B cell (primary cell): ENCODE measurements at regions not wholly inside any gene's neighbourhood (a gene's known extent, or its start where the extent isn't known, plus 50 kb on each side); places are given as distances from the start of the nearest gene placed in this dataset.
"Not testable (repeated sequence)": the region's sequence is repeated elsewhere in the genome, so short reads cannot be mapped to it uniquely, and the experiment has no call there.

Source experiments
- ATAC-seq: fragments of 200-7000 bp; cut with Tn5 transposase; one replicate; pipeline ENCODE4 v1.10.0; 2021; ENCODE audit warnings: low read depth, mild to moderate bottlenecking, moderate number of reproducible peaks, moderate library complexity
- CTCF ChIA-PET: fragments of 350-600 bp; sonication (Branson Sonifier 250); formaldehyde crosslinking; loops from one replicate; lab custom pipeline; 2021; ENCODE audit warnings: antibody characterized with exemption, inconsistent platforms; lab: Charles Lee
- POLR2A ChIA-PET: fragments of 350-600 bp; sonication (Branson Sonifier 250); formaldehyde crosslinking; loops from one replicate; lab custom pipeline; 2021; ENCODE audit warnings: antibody characterized with exemption; lab: Charles Lee
- DNase-seq: peaks from one replicate; pipeline ENCODE4 v3.0.0; 2013
- H2AFZ ChIP-seq: 2 replicates; pipeline ENCODE4 v1.6.1; 2012; ENCODE audit warnings: mild to moderate bottlenecking, low read depth, low read length; ENCODE audit not compliant: insufficient read depth, poor library complexity, severe bottlenecking
- H3K27ac ChIP-seq, 2 donors: 1 replicate in 1 of 2; 2 replicates in 1 of 2; pipeline ENCODE4 v1.5.1; 2012 to 2013; ENCODE audit warnings: low read length in 2 of 2, mild to moderate bottlenecking in 2 of 2, moderate library complexity in 1 of 2
- H3K27me3 ChIP-seq, 4 experiments: fragments of 200-600 bp in 1 of 4; sonication (generic) in 1 of 4; replicated peaks in 1 of 4; 1 replicate in 2 of 4; 2 replicates in 2 of 4; pipeline versions ENCODE4 v1.6.1 to v1.7.0; 2013 to 2016; ENCODE audit warnings: low read length in 3 of 4, mild to moderate bottlenecking in 2 of 4, mixed read lengths in 1 of 4, moderate library complexity in 1 of 4; ENCODE audit not compliant: insufficient read depth in 4 of 4, control insufficient read depth in 3 of 4; ENCODE audit errors: control extremely low read depth in 1 of 4
- H3K36me3 ChIP-seq, 2 experiments: replicated peaks in 1 of 2; 1 replicate in 1 of 2; 2 replicates in 1 of 2; pipeline versions ENCODE4 v1.6.1 to v1.7.1; 2013; ENCODE audit warnings: low read length in 1 of 2; ENCODE audit not compliant: insufficient read depth in 2 of 2, control insufficient read depth in 1 of 2; ENCODE audit errors: control extremely low read depth in 1 of 2, extremely low read depth in 1 of 2
- H3K4me1 ChIP-seq, 2 donors: fragments of 200-600 bp in 1 of 2; sonication (generic) in 1 of 2; 1 replicate in 1 of 2; 2 replicates in 1 of 2; pipeline versions ENCODE4 v1.5.1 to v1.6.1; 2013 to 2017; ENCODE audit warnings: low read length in 2 of 2; ENCODE audit not compliant: control insufficient read depth in 2 of 2, insufficient read depth in 2 of 2
- H3K4me2 ChIP-seq: replicated peaks from 2 replicates; pipeline ENCODE3; 2012; ENCODE audit warnings: mild to moderate bottlenecking, low read depth, low read length; ENCODE audit not compliant: poor library complexity, severe bottlenecking
- H3K4me3 ChIP-seq, 5 experiments: fragments of 200-600 bp in 1 of 5; sonication (generic) in 1 of 5; 1 replicate in 3 of 5; 2 replicates in 2 of 5; pipeline versions ENCODE4 v1.5.1 to v1.7.0; 2011 to 2016; ENCODE audit warnings: low read length in 4 of 5, mild to moderate bottlenecking in 4 of 5, low read depth in 2 of 5, control low read depth in 1 of 5, moderate library complexity in 1 of 5; ENCODE audit not compliant: insufficient read depth in 1 of 5; ENCODE audit errors: control extremely low read depth in 1 of 5, extremely low read depth in 1 of 5
- H3K79me2 ChIP-seq: fragments of 200-600 bp; sonication (generic); one replicate; pipeline ENCODE4 v1.6.0; 2016; ENCODE audit warnings: low read length; ENCODE audit not compliant: control insufficient read depth, insufficient read depth
- H3K9ac ChIP-seq: fragments of 200-600 bp; sonication (generic); 2 replicates; pipeline ENCODE4 v1.6.1; 2017; ENCODE audit warnings: mild to moderate bottlenecking, low read length, moderate library complexity
- H3K9me3 ChIP-seq, 3 donors: one replicate each; pipeline versions ENCODE4 v1.6.1 to v1.7.1; 2013; ENCODE audit warnings: low read length in 2 of 3; ENCODE audit not compliant: control insufficient read depth in 2 of 3, insufficient read depth in 1 of 3; ENCODE audit errors: control extremely low read depth in 1 of 3
- H4K20me1 ChIP-seq: 2 replicates; pipeline ENCODE4 v1.6.0; 2012; ENCODE audit warnings: mild to moderate bottlenecking, low read length; ENCODE audit not compliant: insufficient read depth, control insufficient read depth, poor library complexity, severe bottlenecking
- H3K27ac Mint-ChIP-seq: one replicate; pipeline ENCODE4 v1.8.0; 2021; ENCODE audit warnings: mixed read lengths
- H3K27me3 Mint-ChIP-seq: one replicate; pipeline ENCODE4 v1.8.0; 2021; ENCODE audit warnings: mixed read lengths
- H3K4me1 Mint-ChIP-seq: one replicate; pipeline ENCODE4 v1.8.0; 2021; ENCODE audit warnings: mixed read lengths
- H3K4me3 Mint-ChIP-seq: one replicate; pipeline ENCODE4 v1.8.0; 2021; ENCODE audit warnings: mixed read lengths
- H3K9me3 Mint-ChIP-seq: one replicate; pipeline ENCODE4 v1.8.0; 2022; ENCODE audit warnings: mixed read lengths; ENCODE audit not compliant: insufficient read depth
- CTCF ChIP-seq: fragments of 200-600 bp; IDR thresholded peaks from one replicate; pipeline ENCODE4 v1.8.0; 2022; ENCODE audit warnings: antibody characterized with exemption, mild to moderate bottlenecking
- EZH2 ChIP-seq: IDR thresholded peaks from 2 replicates; pipeline ENCODE4 v1.6.1; 2012; ENCODE audit warnings: borderline replicate concordance, low read depth, mild to moderate bottlenecking, moderate library complexity, low read length; ENCODE audit not compliant: insufficient read depth, poor library complexity, severe bottlenecking
- WGBS: methylation state at CpG from one replicate; pipeline ENCODE4 v1.1.5; 2013; ENCODE audit warnings: missing lambda C conversion rate; ENCODE audit not compliant: insufficient coverage; 5-methylcytosine and 5-hydroxymethylcytosine counted together
- intact Hi-C: fragments of 100-400 bp; cut with micrococcal nuclease; formaldehyde crosslinking; loops from one replicate; pipeline ENCODE4 v1.10.0; 2022

DNA sequence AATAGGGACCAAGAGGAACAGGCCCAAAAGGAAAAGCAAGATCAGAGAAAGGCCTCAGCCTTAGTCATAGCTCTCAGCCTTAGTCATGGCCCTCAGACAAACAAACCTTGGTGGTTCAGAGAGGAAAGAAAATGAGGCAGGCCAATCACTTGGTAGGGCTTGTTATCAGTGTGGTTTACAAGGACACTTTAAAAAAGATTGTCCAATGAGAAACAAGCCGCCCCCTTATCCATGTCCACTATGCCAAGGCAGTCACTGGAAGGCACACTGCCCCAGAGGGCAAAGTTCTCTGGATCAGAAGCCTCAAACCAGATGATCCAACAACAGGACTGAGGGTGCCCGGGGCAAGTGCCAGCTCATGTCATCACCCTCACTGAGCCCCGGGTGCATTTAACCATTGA lies 121.0 kb upstream of the CRY1 start:
- WGBS, result 44% methylated on average over 3 of the region's 3 CpGs
- H3K9ac ChIP-seq, H3K79me2 ChIP-seq, CTCF ChIA-PET, H3K27me3 Mint-ChIP-seq, H3K36me3 ChIP-seq, H3K4me2 ChIP-seq, DNase-seq, H3K4me1 ChIP-seq, H3K9me3 ChIP-seq, ATAC-seq, H2AFZ ChIP-seq, H3K4me3 Mint-ChIP-seq, H3K4me3 ChIP-seq, H4K20me1 ChIP-seq, POLR2A ChIA-PET, H3K4me1 Mint-ChIP-seq, intact Hi-C loops, H3K27ac ChIP-seq, H3K27me3 ChIP-seq, H3K27ac Mint-ChIP-seq, H3K9me3 Mint-ChIP-seq: not testable (repeated sequence)

- H3K4me2 ChIP-seq, H4K20me1 ChIP-seq, H3K36me3 ChIP-seq, H3K27me3 Mint-ChIP-seq, H3K27ac ChIP-seq, H3K9ac ChIP-seq, H3K27me3 ChIP-seq, H3K27ac Mint-ChIP-seq, DNase-seq, ATAC-seq, H3K9me3 Mint-ChIP-seq, H3K4me3 Mint-ChIP-seq, H3K4me3 ChIP-seq, CTCF ChIA-PET, H2AFZ ChIP-seq, intact Hi-C loops, H3K4me1 ChIP-seq, H3K79me2 ChIP-seq, POLR2A ChIA-PET, H3K4me1 Mint-ChIP-seq, H3K9me3 ChIP-seq: not testable (repeated sequence)
- 85% methylated on average over 4 of the region's 7 CpGs for WGBS
These were observed 123.1 kb upstream of the CRY1 start for GRCh38 chr12:107216411-107216810.

DNA sequence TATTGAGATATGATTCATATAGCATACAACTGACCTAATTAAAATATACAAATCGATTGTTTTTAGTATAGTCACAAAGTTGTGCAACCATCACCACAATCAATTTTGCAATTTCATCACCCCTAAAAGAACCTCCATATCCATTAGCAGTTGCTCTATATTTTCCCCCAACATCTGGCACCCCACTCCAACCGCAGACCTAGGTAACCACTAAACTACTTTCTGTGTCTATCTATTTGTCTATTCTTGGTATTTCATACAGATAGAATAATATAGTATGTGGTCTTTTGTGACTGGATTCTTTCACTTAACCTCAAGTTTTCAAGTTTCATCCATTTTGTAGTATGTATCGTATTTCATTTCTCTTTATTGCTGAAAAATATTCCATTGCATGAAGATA lies 126.0 kb upstream of the CRY1 start:
- H3K27ac ChIP-seq, result no peak overlapping the region
- H3K4me3 ChIP-seq, result no peak overlapping the region
- no peak overlapping the region for H3K9ac ChIP-seq
- H3K36me3 ChIP-seq, result no peaks in the 10 kb centered on the region
- ATAC-seq (no peak), DNase-seq (no peak)
- no peaks in the 10 kb centered on the region for H4K20me1 ChIP-seq
- TF ChIP-seq EZH2 (no peak), CTCF (no peak)
- no peak overlapping the region for H3K4me2 ChIP-seq
- ChIA-PET CTCF (interaction anchor here (1.0 kb wide), 1 partner anchor 40 kb away, joined by 3 read pairs; no protein-coding TSS in a partner anchor), POLR2A (no interaction called here)
- intact Hi-C loops, result no loop called here
- Mint-ChIP-seq H3K27ac (no peak overlapping the region), H3K9me3 (no peaks in the 10 kb centered on the region), H3K27me3 (peaks cover 25% of the 10 kb centered on the region), H3K4me3 (no peak overlapping the region), H3K4me1 (no peaks in the 10 kb centered on the region)
- no peaks in the 10 kb centered on the region for H3K4me1 ChIP-seq
- H3K79me2 ChIP-seq, result no peaks in the 10 kb centered on the region
- no peaks in the 10 kb centered on the region for H3K9me3 ChIP-seq
- peaks cover 0 to 8% (median 2%) of the 10 kb centered on the region in 4 experiments for H3K27me3 ChIP-seq
- H2AFZ ChIP-seq, result no peak overlapping the region
- WGBS, result 83% methylated on average over 1 of the region's 3 CpGs
